Natural killer cell (primary cell): ENCODE measurements at regions not wholly inside any gene's neighbourhood (a gene's known extent, or its start where the extent isn't known, plus 50 kb on each side); places are given as distances from the start of the nearest gene placed in this dataset.

Source experiments
- ATAC-seq, 3 donors: fragments of 150-1000 bp in 2 of 3; fragments of 200-7000 bp in 1 of 3; cut with Tn5 transposase; 1 replicate in 1 of 3; 2 replicates in 2 of 3; pipeline ENCODE4 v1.10.0; 2021; ENCODE audit warnings: mild to moderate bottlenecking in 2 of 3, moderate library complexity in 2 of 3
- DNase-seq, 2 donors: peaks; one replicate each; pipeline versions ENCODE4 v3.0.0 to v3.0.0-alpha.2; 2013 to 2021; ENCODE audit warnings: mixed read lengths in 1 of 2
- H3K27ac ChIP-seq: one replicate; pipeline ENCODE4 v1.5.1; 2013; ENCODE audit warnings: mild to moderate bottlenecking, low read length
- H3K27me3 ChIP-seq: one replicate; pipeline ENCODE4 v1.6.1; 2013; ENCODE audit warnings: low read length; ENCODE audit not compliant: control insufficient read depth, insufficient read depth
- H3K36me3 ChIP-seq: one replicate; pipeline ENCODE4 v1.6.1; 2013; ENCODE audit warnings: low read length; ENCODE audit not compliant: control insufficient read depth, insufficient read depth
- H3K4me1 ChIP-seq: one replicate; pipeline ENCODE4 v1.6.1; 2013; ENCODE audit warnings: low read length; ENCODE audit not compliant: control insufficient read depth, insufficient read depth
- H3K4me3 ChIP-seq: one replicate; pipeline ENCODE4 v1.5.1; 2013; ENCODE audit warnings: low read length
- H3K9me3 ChIP-seq: one replicate; pipeline ENCODE4 v1.6.1; 2013; ENCODE audit warnings: low read length; ENCODE audit not compliant: control insufficient read depth, insufficient read depth
- H3K27ac Mint-ChIP-seq, 2 donors: one replicate each; pipeline ENCODE4 v1.8.0; 2022; ENCODE audit warnings: mild to moderate bottlenecking in 2 of 2, mixed read lengths in 2 of 2, moderate library complexity in 1 of 2
- H3K27me3 Mint-ChIP-seq, 2 donors: one replicate each; pipeline ENCODE4 v1.8.0; 2022; ENCODE audit warnings: low read depth in 2 of 2, mixed read lengths in 2 of 2
- H3K36me3 Mint-ChIP-seq: one replicate; pipeline ENCODE4 v1.8.0; 2022; ENCODE audit warnings: mixed read lengths
- H3K4me1 Mint-ChIP-seq, 2 donors: one replicate each; pipeline ENCODE4 v1.8.0; 2022; ENCODE audit warnings: mixed read lengths in 2 of 2
- H3K4me3 Mint-ChIP-seq: one replicate; pipeline ENCODE4 v1.8.0; 2022; ENCODE audit warnings: mild to moderate bottlenecking, moderate library complexity, mixed read lengths
- H3K9me3 Mint-ChIP-seq, 2 donors: one replicate each; pipeline ENCODE4 v1.8.0; 2022; ENCODE audit warnings: mixed read lengths in 2 of 2
- WGBS: methylation state at CpG from one replicate; pipeline ENCODE4 v1.1.7; 2013; ENCODE audit warnings: missing lambda C conversion rate; ENCODE audit not compliant: insufficient coverage; 5-methylcytosine and 5-hydroxymethylcytosine counted together
- intact Hi-C: fragments of 100-400 bp; cut with micrococcal nuclease; formaldehyde crosslinking; loops from one replicate; pipeline ENCODE4 v1.14.2; 2022
- TF ChIP-seq, protein P1 (sequence below): fragments of 200-600 bp; IDR thresholded peaks from one replicate; pipeline ENCODE4 v1.8.0; 2022; ENCODE audit warnings: antibody characterized with exemption

DNA sequence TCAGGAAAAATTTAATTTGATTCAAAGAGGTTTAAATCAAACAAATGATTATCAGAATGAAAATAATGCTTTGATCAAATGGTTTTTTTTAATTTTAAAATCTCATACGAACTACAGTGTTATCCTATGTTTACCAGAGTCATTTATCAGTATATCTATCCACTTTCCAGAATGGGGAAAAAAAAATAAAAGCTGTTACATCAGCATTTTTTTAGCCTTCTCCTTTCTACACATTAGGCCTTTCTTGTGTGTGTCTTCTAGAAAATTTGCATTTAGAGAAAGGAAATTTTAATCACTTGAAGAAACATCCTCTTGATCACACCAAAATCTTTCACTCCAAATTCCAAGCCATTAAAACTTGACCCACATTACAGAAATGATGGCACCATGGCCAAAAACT lies 608.9 kb upstream of the ID2 start:
- Histone ChIP-seq H3K9me3 (peaks cover 3% of the 10 kb centered on the region), H3K4me1 (peaks cover 20% of the 10 kb centered on the region), H3K36me3 (no peaks in the 10 kb centered on the region), H3K27me3 (no peaks in the 10 kb centered on the region), H3K4me3 (no peak overlapping the region), H3K27ac (no peak overlapping the region)
- no CpG with 5 or more reads among the region's 1 CpG for WGBS
- Mint-ChIP-seq H3K36me3 (peaks cover 10% of the 10 kb centered on the region), H3K4me1 (peaks cover 36 to 39% of the 10 kb centered on the region in 2 donors), H3K4me3 (no peak overlapping the region), H3K27ac (no peak overlapping the region), H3K27me3 (no peaks in the 10 kb centered on the region), H3K9me3 (peaks cover 0 to 4% of the 10 kb centered on the region in 2 donors)
- ATAC-seq (no peak), DNase-seq (no peak)
- TF ChIP-seq, protein P1, sequence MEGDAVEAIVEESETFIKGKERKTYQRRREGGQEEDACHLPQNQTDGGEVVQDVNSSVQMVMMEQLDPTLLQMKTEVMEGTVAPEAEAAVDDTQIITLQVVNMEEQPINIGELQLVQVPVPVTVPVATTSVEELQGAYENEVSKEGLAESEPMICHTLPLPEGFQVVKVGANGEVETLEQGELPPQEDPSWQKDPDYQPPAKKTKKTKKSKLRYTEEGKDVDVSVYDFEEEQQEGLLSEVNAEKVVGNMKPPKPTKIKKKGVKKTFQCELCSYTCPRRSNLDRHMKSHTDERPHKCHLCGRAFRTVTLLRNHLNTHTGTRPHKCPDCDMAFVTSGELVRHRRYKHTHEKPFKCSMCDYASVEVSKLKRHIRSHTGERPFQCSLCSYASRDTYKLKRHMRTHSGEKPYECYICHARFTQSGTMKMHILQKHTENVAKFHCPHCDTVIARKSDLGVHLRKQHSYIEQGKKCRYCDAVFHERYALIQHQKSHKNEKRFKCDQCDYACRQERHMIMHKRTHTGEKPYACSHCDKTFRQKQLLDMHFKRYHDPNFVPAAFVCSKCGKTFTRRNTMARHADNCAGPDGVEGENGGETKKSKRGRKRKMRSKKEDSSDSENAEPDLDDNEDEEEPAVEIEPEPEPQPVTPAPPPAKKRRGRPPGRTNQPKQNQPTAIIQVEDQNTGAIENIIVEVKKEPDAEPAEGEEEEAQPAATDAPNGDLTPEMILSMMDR = no peak
- intact Hi-C loops = no loop called here

DNA sequence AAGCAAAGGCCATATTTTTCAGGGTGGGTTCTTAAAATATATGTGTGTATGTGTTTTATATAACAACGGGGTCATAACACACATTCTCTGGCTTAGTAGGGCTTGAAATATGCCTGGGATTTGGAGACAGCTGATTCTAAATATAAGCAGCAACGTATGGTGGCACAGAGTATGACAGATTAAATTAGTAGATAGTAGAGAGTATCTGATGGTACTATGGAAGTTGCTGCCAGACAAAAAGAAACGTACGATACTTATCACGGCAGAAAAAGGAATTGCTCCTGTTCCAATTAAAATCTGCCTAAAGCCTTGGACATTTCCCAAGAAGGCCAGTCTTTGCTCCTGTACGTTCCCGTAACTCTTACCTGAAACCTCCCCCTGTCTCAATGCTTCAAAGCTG lies 607.9 kb upstream of the ID2 start:
- TF ChIP-seq, protein P1 = no peak
- Mint-ChIP-seq H3K4me3 (no peak overlapping the region), H3K36me3 (peaks cover 18% of the 10 kb centered on the region), H3K9me3 (peaks cover 0 to 8% of the 10 kb centered on the region in 2 donors), H3K4me1 (peaks cover 45 to 47% of the 10 kb centered on the region in 2 donors), H3K27ac (peak overlapping the region in 1 of 2 donors; percentile 21), H3K27me3 (no peaks in the 10 kb centered on the region)
- peaks cover 20% of the 10 kb centered on the region for H3K4me1 ChIP-seq
- no peaks in the 10 kb centered on the region for H3K36me3 ChIP-seq
- 96% methylated on average over 7 of the region's 7 CpGs for WGBS
- peaks cover 3% of the 10 kb centered on the region for H3K9me3 ChIP-seq
- ATAC-seq = no peak
- no peak for DNase-seq
- no peaks in the 10 kb centered on the region for H3K27me3 ChIP-seq
- no peak overlapping the region for H3K4me3 ChIP-seq
- intact Hi-C loops = no loop called here
- no peak overlapping the region for H3K27ac ChIP-seq

DNA sequence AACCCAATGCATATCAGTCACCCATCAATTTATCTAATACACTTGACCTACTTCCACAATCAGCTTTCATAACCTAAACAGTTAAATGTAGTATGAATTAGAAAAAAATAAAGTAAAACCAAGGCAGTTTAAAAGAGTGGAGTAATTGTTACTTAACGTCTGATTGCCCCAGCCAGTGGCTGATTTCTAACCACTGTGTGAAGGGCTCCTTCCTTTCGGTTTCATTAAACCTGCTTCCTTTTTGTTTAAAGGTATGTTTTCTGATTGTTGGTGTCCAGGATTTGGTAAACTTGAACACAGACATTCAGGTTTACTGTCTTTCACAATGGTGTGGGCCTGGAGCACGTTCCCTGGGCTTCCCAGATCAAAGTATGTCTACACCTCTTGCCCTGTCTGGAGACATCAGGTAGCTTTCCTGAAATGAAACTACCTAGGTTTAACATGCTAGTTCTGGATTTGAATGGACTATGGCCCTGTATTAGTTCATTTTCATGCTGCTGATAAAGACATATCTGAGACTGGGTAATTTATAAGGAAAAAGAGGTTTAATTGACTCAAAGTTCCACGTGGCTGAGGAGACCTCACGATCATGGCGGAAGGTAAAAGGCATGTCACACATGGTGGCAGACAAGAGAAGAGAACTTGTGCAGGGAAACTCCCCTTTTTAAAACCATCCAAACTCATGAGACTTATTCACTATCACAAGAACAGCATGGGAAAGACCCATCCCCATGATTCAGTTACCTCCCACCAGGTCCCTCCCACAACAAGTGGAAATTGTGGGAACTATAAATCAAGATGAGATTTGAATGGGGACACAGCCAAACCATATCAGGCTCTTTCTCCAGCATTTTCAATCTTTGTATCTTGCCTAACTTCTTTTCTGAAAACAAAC lies 605.2 kb upstream of the ID2 start:
- DNase-seq = peak; percentile 26 to 31
- H3K4me3 ChIP-seq = no peak overlapping the region

More for the DNA sequence above, 605.2 kb upstream of the ID2 start:
- Histone ChIP-seq H3K4me1 (peaks cover 20% of the 10 kb centered on the region), H3K27ac (peak overlapping the region; percentile 40), H3K36me3 (no peaks in the 10 kb centered on the region), H3K9me3 (peaks cover 3% of the 10 kb centered on the region), H3K27me3 (no peaks in the 10 kb centered on the region)
- 53% methylated on average over 6 of the region's 6 CpGs for WGBS
- intact Hi-C loops = loop anchor here (1.0 kb wide), 1 partner anchor 270 kb away; no protein-coding TSS in a partner anchor
- Mint-ChIP-seq H3K4me3 (peak overlapping the region; percentile 57), H3K36me3 (peaks cover 18% of the 10 kb centered on the region), H3K9me3 (peaks cover 0 to 8% of the 10 kb centered on the region in 2 donors), H3K4me1 (peaks cover 33% of the 10 kb centered on the region in 2 donors), H3K27me3 (no peaks in the 10 kb centered on the region), H3K27ac (peak overlapping the region; percentile 73 to 80)
- ATAC-seq = peak; percentile 87 to 97 (median 87)
- TF ChIP-seq, protein P1 = no peak
